ENCODE measurements at regions not wholly inside any gene's neighbourhood (a gene's known extent, or its start where the extent isn't known, plus 50 kb on each side); places are given as distances from the start of the nearest gene placed in this dataset.

DNA sequence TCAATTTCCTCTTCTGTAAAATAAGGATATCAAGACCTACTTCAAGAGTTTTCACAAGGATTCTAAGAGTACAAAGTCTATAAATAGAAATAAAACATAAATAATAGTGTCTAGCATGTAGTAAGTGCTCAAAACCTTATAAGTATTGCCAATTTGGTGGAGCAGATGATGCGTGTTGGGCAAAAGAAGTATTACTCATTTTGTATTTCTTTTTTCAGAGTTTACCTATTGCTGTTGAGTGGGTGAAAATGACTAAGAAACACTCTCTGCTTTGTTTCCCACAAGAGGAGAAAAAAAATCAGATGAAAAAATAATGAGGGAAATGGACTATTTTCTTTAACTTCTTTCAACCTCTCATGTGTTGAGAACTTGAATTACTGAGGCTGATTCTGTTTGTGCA is 103.3 kb upstream of the KCNK2 start (continued):
- TF ChIP-seq, protein P1, sequence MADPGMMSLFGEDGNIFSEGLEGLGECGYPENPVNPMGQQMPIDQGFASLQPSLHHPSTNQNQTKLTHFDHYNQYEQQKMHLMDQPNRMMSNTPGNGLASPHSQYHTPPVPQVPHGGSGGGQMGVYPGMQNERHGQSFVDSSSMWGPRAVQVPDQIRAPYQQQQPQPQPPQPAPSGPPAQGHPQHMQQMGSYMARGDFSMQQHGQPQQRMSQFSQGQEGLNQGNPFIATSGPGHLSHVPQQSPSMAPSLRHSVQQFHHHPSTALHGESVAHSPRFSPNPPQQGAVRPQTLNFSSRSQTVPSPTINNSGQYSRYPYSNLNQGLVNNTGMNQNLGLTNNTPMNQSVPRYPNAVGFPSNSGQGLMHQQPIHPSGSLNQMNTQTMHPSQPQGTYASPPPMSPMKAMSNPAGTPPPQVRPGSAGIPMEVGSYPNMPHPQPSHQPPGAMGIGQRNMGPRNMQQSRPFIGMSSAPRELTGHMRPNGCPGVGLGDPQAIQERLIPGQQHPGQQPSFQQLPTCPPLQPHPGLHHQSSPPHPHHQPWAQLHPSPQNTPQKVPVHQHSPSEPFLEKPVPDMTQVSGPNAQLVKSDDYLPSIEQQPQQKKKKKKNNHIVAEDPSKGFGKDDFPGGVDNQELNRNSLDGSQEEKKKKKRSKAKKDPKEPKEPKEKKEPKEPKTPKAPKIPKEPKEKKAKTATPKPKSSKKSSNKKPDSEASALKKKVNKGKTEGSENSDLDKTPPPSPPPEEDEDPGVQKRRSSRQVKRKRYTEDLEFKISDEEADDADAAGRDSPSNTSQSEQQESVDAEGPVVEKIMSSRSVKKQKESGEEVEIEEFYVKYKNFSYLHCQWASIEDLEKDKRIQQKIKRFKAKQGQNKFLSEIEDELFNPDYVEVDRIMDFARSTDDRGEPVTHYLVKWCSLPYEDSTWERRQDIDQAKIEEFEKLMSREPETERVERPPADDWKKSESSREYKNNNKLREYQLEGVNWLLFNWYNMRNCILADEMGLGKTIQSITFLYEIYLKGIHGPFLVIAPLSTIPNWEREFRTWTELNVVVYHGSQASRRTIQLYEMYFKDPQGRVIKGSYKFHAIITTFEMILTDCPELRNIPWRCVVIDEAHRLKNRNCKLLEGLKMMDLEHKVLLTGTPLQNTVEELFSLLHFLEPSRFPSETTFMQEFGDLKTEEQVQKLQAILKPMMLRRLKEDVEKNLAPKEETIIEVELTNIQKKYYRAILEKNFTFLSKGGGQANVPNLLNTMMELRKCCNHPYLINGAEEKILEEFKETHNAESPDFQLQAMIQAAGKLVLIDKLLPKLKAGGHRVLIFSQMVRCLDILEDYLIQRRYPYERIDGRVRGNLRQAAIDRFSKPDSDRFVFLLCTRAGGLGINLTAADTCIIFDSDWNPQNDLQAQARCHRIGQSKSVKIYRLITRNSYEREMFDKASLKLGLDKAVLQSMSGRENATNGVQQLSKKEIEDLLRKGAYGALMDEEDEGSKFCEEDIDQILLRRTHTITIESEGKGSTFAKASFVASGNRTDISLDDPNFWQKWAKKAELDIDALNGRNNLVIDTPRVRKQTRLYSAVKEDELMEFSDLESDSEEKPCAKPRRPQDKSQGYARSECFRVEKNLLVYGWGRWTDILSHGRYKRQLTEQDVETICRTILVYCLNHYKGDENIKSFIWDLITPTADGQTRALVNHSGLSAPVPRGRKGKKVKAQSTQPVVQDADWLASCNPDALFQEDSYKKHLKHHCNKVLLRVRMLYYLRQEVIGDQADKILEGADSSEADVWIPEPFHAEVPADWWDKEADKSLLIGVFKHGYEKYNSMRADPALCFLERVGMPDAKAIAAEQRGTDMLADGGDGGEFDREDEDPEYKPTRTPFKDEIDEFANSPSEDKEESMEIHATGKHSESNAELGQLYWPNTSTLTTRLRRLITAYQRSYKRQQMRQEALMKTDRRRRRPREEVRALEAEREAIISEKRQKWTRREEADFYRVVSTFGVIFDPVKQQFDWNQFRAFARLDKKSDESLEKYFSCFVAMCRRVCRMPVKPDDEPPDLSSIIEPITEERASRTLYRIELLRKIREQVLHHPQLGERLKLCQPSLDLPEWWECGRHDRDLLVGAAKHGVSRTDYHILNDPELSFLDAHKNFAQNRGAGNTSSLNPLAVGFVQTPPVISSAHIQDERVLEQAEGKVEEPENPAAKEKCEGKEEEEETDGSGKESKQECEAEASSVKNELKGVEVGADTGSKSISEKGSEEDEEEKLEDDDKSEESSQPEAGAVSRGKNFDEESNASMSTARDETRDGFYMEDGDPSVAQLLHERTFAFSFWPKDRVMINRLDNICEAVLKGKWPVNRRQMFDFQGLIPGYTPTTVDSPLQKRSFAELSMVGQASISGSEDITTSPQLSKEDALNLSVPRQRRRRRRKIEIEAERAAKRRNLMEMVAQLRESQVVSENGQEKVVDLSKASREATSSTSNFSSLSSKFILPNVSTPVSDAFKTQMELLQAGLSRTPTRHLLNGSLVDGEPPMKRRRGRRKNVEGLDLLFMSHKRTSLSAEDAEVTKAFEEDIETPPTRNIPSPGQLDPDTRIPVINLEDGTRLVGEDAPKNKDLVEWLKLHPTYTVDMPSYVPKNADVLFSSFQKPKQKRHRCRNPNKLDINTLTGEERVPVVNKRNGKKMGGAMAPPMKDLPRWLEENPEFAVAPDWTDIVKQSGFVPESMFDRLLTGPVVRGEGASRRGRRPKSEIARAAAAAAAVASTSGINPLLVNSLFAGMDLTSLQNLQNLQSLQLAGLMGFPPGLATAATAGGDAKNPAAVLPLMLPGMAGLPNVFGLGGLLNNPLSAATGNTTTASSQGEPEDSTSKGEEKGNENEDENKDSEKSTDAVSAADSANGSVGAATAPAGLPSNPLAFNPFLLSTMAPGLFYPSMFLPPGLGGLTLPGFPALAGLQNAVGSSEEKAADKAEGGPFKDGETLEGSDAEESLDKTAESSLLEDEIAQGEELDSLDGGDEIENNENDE (IDR thresholded peaks at IDR 0.05; ENCODE audit: insufficient replicate concordance, low read length) = no peak
- TF ChIP-seq CHD2 (IDR thresholded peaks at IDR 0.05; ENCODE audit: low read length) (no peak), CTBP2 (IDR thresholded peaks at IDR 0.05; ENCODE audit: borderline replicate concordance, insufficient read depth, insufficient read length, low read length) (no peak), SP4 (IDR thresholded peaks at IDR 0.05; ENCODE audit: low read length) (no peak), KDM4A (IDR thresholded peaks at IDR 0.05; ENCODE audit: low read depth, low read length, severe bottlenecking) (no peak), POLR2A (IDR thresholded peaks at IDR 0.05; ENCODE audit: control extremely low read depth in 1 of 2, low read depth in 2 of 2, low read length in 2 of 2) (no peak), JUN (IDR thresholded peaks at IDR 0.05; ENCODE audit: low read depth, low read length) (no peak), RXRA (IDR thresholded peaks at IDR 0.05; ENCODE audit: insufficient read depth, low read depth, low read length) (no peak), RAD21 (IDR thresholded peaks at IDR 0.05 in 1 of 2, conservative IDR thresholded peaks at IDR 0.05 in 1 of 2; ENCODE audit: low read depth in 2 of 2, low read length in 2 of 2) (no peak)
